SH-SY5Y (cell line): ENCODE measurements at regions not wholly inside any gene's neighbourhood (a gene's known extent, or its start where the extent isn't known, plus 50 kb on each side); places are given as distances from the start of the nearest gene placed in this dataset.

ENCODE experiments used
- GATA2 ChIP-seq: IDR thresholded peaks from 2 replicates; pipeline ENCODE4 v1.6.1; 2011; ENCODE audit warnings: mild to moderate bottlenecking, low read depth, low read length
- GATA3 ChIP-seq: IDR thresholded peaks from 2 replicates; pipeline ENCODE4 v1.6.1; 2011; ENCODE audit warnings: low read depth, mild to moderate bottlenecking, low read length, moderate library complexity

- TF ChIP-seq GATA2 (no peak), GATA3 (no peak)
Measured at GRCh38 chr7:69190763-69191162, 407.5 kb upstream of the AUTS2 start.
